ENCODE measurements at regions not wholly inside any gene's neighbourhood (a gene's known extent, or its start where the extent isn't known, plus 50 kb on each side); places are given as distances from the start of the nearest gene placed in this dataset.
"Not testable (repeated sequence)": the region's sequence is repeated elsewhere in the genome, so short reads cannot be mapped to it uniquely, and the experiment has no call there.

DNA sequence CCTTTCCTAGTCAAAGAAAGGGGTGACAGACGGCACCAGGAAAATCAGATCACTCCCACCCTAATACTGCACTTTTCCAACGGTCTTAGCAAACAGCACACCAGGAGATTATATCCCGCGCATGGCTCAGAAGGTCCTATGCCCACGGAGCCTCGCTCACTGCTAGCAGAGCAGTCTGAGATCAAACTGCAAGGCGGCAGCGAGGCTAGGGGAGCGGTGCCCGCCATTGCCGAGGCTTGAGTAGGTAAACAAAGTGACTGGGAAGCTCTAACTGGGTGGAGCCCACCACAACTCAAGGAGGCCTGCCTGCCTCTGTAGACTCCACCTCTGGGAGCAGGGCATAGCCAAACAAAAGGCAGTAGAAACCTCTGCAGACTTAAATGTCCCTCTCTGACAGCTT, 233.9 kb downstream of the DPY19L2 start:
- POLR2A ChIA-PET, CTCF ChIA-PET: not testable (repeated sequence)

DNA sequence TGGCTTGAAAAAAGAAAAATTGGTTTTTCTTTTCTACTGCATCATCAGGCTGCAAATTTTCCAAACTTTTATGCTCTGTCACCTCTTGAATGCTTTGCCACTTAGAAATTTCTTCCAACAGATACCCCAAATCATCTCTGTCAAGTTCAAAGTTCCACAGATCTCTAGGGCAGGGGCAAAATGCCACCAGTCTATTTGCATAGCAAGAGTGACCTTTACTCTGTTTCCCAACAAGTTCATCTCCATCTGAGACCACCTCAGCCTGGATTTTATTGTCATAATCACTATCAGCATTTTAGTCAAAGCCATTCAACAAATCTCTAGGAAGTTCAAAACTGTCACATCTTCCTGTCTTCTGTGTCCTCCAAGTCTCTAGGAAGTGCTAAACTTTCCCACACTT, 240.3 kb downstream of the DPY19L2 start:
- H3K27me3 Mint-ChIP-seq: not testable (repeated sequence)

More for the DNA sequence above, 233.9 kb downstream of the DPY19L2 start:
- not testable (repeated sequence) for H3K27ac Mint-ChIP-seq; H3K27me3 Mint-ChIP-seq; H3K4me1 Mint-ChIP-seq; DNase-seq; H3K9me3 Mint-ChIP-seq; H3K4me3 Mint-ChIP-seq; H3K36me3 Mint-ChIP-seq (ENCODE audit: low read depth)

GRCh38 chr12:63427029-63427428, 241.3 kb downstream of the DPY19L2 start:
- H3K27me3 Mint-ChIP-seq; H3K36me3 Mint-ChIP-seq (ENCODE audit: low read depth); CTCF ChIA-PET; POLR2A ChIA-PET; H3K27ac Mint-ChIP-seq; H3K9me3 Mint-ChIP-seq; H3K4me1 Mint-ChIP-seq; H3K4me3 Mint-ChIP-seq; DNase-seq: not testable (repeated sequence)

More for the DNA sequence above, 240.3 kb downstream of the DPY19L2 start:
- H3K4me3 Mint-ChIP-seq; CTCF ChIA-PET; H3K9me3 Mint-ChIP-seq; POLR2A ChIA-PET; H3K36me3 Mint-ChIP-seq (ENCODE audit: low read depth); DNase-seq; H3K4me1 Mint-ChIP-seq; H3K27ac Mint-ChIP-seq: not testable (repeated sequence)

DNA sequence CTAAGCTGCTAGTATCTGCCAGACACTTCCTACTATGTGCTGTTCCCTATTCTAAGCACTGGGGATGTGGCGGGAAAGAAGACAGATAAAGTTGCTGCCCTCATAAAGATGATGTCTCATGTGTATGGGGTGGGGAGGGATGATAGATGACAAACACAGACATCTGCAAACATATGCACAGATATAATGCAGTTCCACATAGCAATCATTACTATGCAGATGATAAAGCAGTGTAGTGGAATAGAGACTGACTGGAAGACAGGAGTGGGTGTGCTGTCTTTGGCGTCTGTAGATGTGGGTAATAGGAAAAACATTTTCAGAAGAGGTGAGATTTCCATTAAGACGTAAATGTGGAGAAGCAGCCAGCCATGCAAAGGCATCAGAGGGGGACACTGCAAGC, 243.6 kb downstream of the DPY19L2 start:
- CTCF ChIA-PET: interaction anchor here (1.3 kb wide), 1 partner anchor 378 kb away, joined by 3 read pairs; no protein-coding TSS in a partner anchor
- Mint-ChIP-seq H3K27me3 (no peaks in the 10 kb centered on the region), H3K36me3 (ENCODE audit: low read depth) (no peaks in the 10 kb centered on the region), H3K4me1 (no peaks in the 10 kb centered on the region), H3K9me3 (no peaks in the 10 kb centered on the region), H3K4me3 (no peak overlapping the region), H3K27ac (no peak overlapping the region)
- POLR2A ChIA-PET: no interaction called here
- DNase-seq: no peak

GRCh38 chr12:63423839-63424238, 244.5 kb downstream of the DPY19L2 start:
- DNase-seq: no peak

DNA sequence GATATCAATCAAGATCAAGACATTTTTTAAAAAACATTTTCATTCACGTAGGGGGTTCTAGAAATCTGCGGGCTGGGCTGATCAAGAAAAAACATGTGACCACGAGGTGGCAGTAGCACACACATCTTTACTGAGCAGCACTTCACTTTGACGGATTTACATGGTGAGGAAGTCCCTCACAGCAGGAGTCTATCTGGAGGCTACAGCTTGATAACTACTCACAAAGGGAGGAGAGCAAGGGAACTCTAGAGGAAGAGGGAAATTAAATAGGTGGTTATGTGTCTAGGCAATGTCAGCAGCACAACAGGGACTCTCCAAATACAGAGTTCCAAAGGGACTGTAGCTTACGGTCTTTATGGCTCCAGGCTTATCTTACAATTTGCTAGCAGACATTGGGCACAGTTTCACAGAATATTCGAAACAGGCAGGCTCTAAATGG, 248.1 kb downstream of the DPY19L2 start:
- ChIA-PET CTCF (interaction anchor here (0.8 to 1.3 kb wide), 3 partner anchors 18 to 382 kb away, joined by 3 to 4 read pairs (median 3); no protein-coding TSS in a partner anchor), POLR2A (no interaction called here)
- H3K36me3 Mint-ChIP-seq (ENCODE audit: low read depth): no peaks in the 10 kb centered on the region
- H3K27ac Mint-ChIP-seq: no peak overlapping the region
- H3K9me3 Mint-ChIP-seq: no peaks in the 10 kb centered on the region
- no peak overlapping the region for H3K4me3 Mint-ChIP-seq
- H3K4me1 Mint-ChIP-seq: no peaks in the 10 kb centered on the region
- H3K27me3 Mint-ChIP-seq: no peaks in the 10 kb centered on the region
- peak; percentile 37 for DNase-seq

More at GRCh38 chr12:63423839-63424238, 244.5 kb downstream of the DPY19L2 start:
- H3K27ac Mint-ChIP-seq: no peak overlapping the region
- POLR2A ChIA-PET: no interaction called here
- H3K27me3 Mint-ChIP-seq: no peaks in the 10 kb centered on the region
- CTCF ChIA-PET: interaction anchor here (1.3 kb wide), 1 partner anchor 379 kb away, joined by 3 read pairs; no protein-coding TSS in a partner anchor
- no peaks in the 10 kb centered on the region for H3K36me3 Mint-ChIP-seq (ENCODE audit: low read depth)
- H3K4me1 Mint-ChIP-seq: no peaks in the 10 kb centered on the region
- H3K4me3 Mint-ChIP-seq: no peak overlapping the region
- H3K9me3 Mint-ChIP-seq: no peaks in the 10 kb centered on the region

GRCh38 chr12:63419154-63419553, 249.1 kb downstream of the DPY19L2 start:
- Mint-ChIP-seq H3K4me1 (no peaks in the 10 kb centered on the region), H3K27me3 (no peaks in the 10 kb centered on the region), H3K27ac (no peak overlapping the region), H3K36me3 (ENCODE audit: low read depth) (no peaks in the 10 kb centered on the region), H3K4me3 (no peak overlapping the region), H3K9me3 (no peaks in the 10 kb centered on the region)
- no peak for DNase-seq
- ChIA-PET CTCF (interaction anchor here (1.2 to 1.3 kb wide), 2 partner anchors 380 to 383 kb away, joined by 3 read pairs; no protein-coding TSS in a partner anchor), POLR2A (no interaction called here)

GRCh38 chr12:63416788-63417187, 251.5 kb downstream of the DPY19L2 start:
- no peaks in the 10 kb centered on the region for H3K36me3 Mint-ChIP-seq (ENCODE audit: low read depth)
- no peak for DNase-seq
- ChIA-PET POLR2A (no interaction called here), CTCF (no interaction called here)
- peaks cover 1% of the 10 kb centered on the region for H3K9me3 Mint-ChIP-seq
- no peaks in the 10 kb centered on the region for H3K4me1 Mint-ChIP-seq
- H3K27me3 Mint-ChIP-seq: no peaks in the 10 kb centered on the region
- H3K27ac Mint-ChIP-seq: no peak overlapping the region
- H3K4me3 Mint-ChIP-seq: no peak overlapping the region

DNA sequence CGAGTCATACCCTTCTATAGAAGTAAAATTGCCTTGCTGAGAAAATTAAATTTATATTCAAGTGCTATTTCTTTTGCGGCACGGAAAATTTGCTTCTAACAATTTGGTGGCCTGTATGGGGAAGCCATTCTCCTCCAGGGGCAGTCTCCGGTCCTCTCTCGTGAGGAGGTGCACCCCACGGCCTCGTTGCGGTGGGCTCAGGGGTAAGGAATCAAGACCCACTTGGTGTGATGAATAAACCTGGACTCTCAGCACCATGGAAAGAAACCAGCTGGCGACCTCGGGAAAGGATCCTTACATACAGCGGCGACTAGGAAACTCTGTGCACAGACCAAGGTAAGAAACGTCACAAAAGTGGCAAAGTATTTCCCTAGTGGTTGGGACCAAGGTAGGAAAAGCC, 252.9 kb downstream of the DPY19L2 start:
- Mint-ChIP-seq H3K9me3 (peaks cover 1% of the 10 kb centered on the region), H3K36me3 (ENCODE audit: low read depth) (no peaks in the 10 kb centered on the region), H3K27me3 (no peaks in the 10 kb centered on the region), H3K4me3 (no peak overlapping the region), H3K27ac (no peak overlapping the region), H3K4me1 (no peaks in the 10 kb centered on the region)
- POLR2A ChIA-PET: no interaction called here
- no peak for DNase-seq
- CTCF ChIA-PET: no interaction called here

DNA sequence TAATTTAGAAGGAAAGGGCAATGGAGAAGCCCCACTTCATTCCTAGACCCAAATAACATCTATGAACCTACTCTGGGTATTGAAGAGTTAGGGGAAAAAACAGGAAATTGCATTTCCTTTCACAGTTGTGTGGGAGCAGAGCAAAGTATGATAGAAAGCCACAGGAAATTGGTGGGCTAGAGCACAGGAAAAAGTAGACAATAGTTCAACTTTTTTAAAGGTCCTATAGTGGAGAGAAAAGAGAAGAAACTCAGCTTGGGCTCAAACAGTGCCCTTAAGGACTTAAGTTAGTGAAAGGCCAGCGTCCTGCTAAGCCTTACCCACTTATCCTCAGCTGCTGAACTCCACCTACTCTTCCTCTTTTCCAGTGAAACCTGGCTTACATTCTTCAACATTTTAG, 258.1 kb downstream of the DPY19L2 start:
- no peak overlapping the region for H3K4me3 Mint-ChIP-seq
- no peak overlapping the region for H3K27ac Mint-ChIP-seq
- no peak for DNase-seq
- no peaks in the 10 kb centered on the region for H3K36me3 Mint-ChIP-seq (ENCODE audit: low read depth)
- H3K9me3 Mint-ChIP-seq: peaks cover 1% of the 10 kb centered on the region
- H3K27me3 Mint-ChIP-seq: no peaks in the 10 kb centered on the region
- ChIA-PET POLR2A (no interaction called here), CTCF (no interaction called here)
- no peaks in the 10 kb centered on the region for H3K4me1 Mint-ChIP-seq

DNA sequence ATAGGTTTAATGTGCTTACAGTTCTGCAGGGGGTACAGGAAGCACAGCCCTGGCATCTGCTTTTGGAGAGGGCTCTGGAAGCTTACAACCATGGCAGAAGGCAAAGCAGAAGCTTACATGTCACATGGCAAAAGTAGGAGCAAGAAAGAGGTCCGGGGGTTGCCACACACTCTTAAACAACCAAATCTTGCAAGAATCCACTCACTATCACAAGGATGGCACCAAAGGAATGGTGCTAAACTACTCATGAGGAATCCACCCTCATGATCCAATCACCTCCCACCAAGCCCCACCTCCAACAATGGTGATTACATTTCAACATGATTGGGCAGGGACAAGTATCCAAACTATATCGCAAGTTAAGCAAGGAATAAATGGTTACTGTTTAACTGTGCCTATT, 255.8 kb upstream of the AVPR1A start:
- POLR2A ChIA-PET: no interaction called here
- no peak for DNase-seq
- Mint-ChIP-seq H3K36me3 (ENCODE audit: low read depth) (no peaks in the 10 kb centered on the region), H3K27me3 (no peaks in the 10 kb centered on the region), H3K27ac (no peak overlapping the region), H3K4me1 (no peaks in the 10 kb centered on the region), H3K4me3 (no peak overlapping the region), H3K9me3 (no peaks in the 10 kb centered on the region)
- CTCF ChIA-PET: no interaction called here

DNA sequence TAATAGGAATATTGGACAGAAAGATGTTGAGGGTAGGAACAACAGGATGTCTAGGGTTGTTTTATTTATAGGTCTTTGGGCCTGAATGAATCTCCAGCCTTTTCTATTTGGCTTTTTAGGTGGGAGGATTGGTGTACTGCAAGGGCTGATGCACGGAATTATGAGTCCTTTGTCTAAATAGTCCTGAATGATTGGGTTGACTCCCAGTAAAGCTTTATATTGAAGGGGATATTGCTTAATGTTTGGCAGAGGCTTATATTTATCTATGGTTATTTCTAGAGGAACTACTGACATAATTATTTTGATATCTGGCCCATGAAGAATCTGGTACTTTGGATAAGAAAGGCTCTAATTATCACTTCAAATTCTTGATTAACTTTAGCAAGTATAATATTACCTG, 253.6 kb upstream of the AVPR1A start:
- H3K27me3 Mint-ChIP-seq: no peaks in the 10 kb centered on the region
- H3K4me3 Mint-ChIP-seq: no peak overlapping the region
- CTCF ChIA-PET: no interaction called here
- H3K9me3 Mint-ChIP-seq: no peaks in the 10 kb centered on the region
- H3K4me1 Mint-ChIP-seq: no peaks in the 10 kb centered on the region
- no peak overlapping the region for H3K27ac Mint-ChIP-seq
- no peak for DNase-seq
- POLR2A ChIA-PET: no interaction called here
- H3K36me3 Mint-ChIP-seq (ENCODE audit: low read depth): no peaks in the 10 kb centered on the region

- no peak overlapping the region for H3K27ac Mint-ChIP-seq
Measured at GRCh38 chr12:63403256-63403655, 252.3 kb upstream of the AVPR1A start.

GRCh38 chr12:63400718-63401117, 249.7 kb upstream of the AVPR1A start:
- Mint-ChIP-seq H3K27me3 (no peaks in the 10 kb centered on the region), H3K4me3 (no peak overlapping the region), H3K27ac (no peak overlapping the region), H3K9me3 (no peaks in the 10 kb centered on the region), H3K4me1 (no peaks in the 10 kb centered on the region), H3K36me3 (ENCODE audit: low read depth) (no peaks in the 10 kb centered on the region)
- POLR2A ChIA-PET: no interaction called here
- CTCF ChIA-PET: no interaction called here
- no peak for DNase-seq

More at GRCh38 chr12:63403256-63403655, 252.3 kb upstream of the AVPR1A start:
- H3K4me3 Mint-ChIP-seq: no peak overlapping the region
- no peaks in the 10 kb centered on the region for H3K9me3 Mint-ChIP-seq
- no peaks in the 10 kb centered on the region for H3K36me3 Mint-ChIP-seq (ENCODE audit: low read depth)
- CTCF ChIA-PET: no interaction called here
- POLR2A ChIA-PET: no interaction called here
- H3K27me3 Mint-ChIP-seq: no peaks in the 10 kb centered on the region
- no peak for DNase-seq
- H3K4me1 Mint-ChIP-seq: no peaks in the 10 kb centered on the region

DNA sequence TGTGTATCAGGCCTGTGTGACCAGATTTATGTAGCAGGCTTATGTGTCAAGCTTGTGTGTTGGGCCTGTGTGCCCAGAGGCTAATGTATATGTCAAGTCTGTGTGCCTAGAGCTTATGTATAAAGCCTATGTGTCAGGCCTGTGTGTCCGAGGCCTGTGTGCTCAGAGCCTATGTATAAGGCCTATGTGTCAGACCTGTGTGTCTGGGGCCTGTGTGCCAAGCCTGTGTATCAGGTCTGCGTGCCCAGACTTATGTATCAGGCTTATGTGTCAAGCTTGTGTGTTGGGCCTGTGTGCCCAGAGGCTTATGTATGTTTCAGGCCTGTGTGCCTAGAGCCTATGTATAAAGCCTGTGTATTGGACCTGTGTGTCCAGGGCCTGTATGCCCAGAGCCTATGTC, 249.3 kb upstream of the AVPR1A start:
- DNase-seq: no peak
- Mint-ChIP-seq H3K4me1 (no peaks in the 10 kb centered on the region), H3K36me3 (ENCODE audit: low read depth) (no peaks in the 10 kb centered on the region), H3K27ac (no peak overlapping the region), H3K4me3 (no peak overlapping the region), H3K9me3 (no peaks in the 10 kb centered on the region), H3K27me3 (no peaks in the 10 kb centered on the region)
- CTCF ChIA-PET: no interaction called here
- POLR2A ChIA-PET: no interaction called here

Data from activated CD4-positive, alpha-beta memory T cell treated with anti-CD3 and anti-CD28 coated beads, Interleukin-2, amount 10 ng/mL, durations not matched to agents 7 days and 5 days (primary cell).